Spleen (tissue), 11 donors: ENCODE measurements at regions not wholly inside any gene's neighbourhood (a gene's known extent, or its start where the extent isn't known, plus 50 kb on each side); places are given as distances from the start of the nearest gene placed in this dataset.

Experiments used
- DNase-seq: peaks from one replicate; pipeline ENCODE4 v3.0.0-alpha.2; 2020
- H3K27ac ChIP-seq, 8 donors: fragments of 200-600 bp; sonication (generic) in 7 of 8; 1 replicate in 4 of 8; 2 replicates in 4 of 8; pipeline versions ENCODE4 v1.5.0 to v1.8.0; 2016 to 2021; ENCODE audit warnings: inconsistent platforms in 4 of 8, mild to moderate bottlenecking in 4 of 8, moderate library complexity in 1 of 8
- H3K27me3 ChIP-seq, 7 donors: fragments of 200-600 bp; sonication (generic) in 6 of 7; replicated peaks in 1 of 7; 1 replicate in 4 of 7; 2 replicates in 3 of 7; pipeline versions ENCODE4 v1.5.0 to v1.8.0; 2016 to 2021; ENCODE audit warnings: inconsistent platforms in 3 of 7, mild to moderate bottlenecking in 1 of 7
- H3K36me3 ChIP-seq, 6 donors: fragments of 200-600 bp; sonication (generic) in 5 of 6; 1 replicate in 4 of 6; 2 replicates in 2 of 6; pipeline versions ENCODE4 v1.5.0 to v1.8.0; 2016 to 2021; ENCODE audit warnings: inconsistent platforms in 2 of 6
- H3K4me1 ChIP-seq, 6 donors: fragments of 200-600 bp; sonication (generic) in 5 of 6; 1 replicate in 3 of 6; 2 replicates in 3 of 6; pipeline versions ENCODE4 v1.5.0 to v1.8.0; 2016 to 2021; ENCODE audit warnings: inconsistent platforms in 3 of 6
- H3K4me3 ChIP-seq, 8 donors: fragments of 200-600 bp; sonication (generic) in 7 of 8; 1 replicate in 4 of 8; 2 replicates in 4 of 8; pipeline versions ENCODE4 v1.5.0 to v1.8.0; 2016 to 2021; ENCODE audit warnings: inconsistent platforms in 4 of 8, mild to moderate bottlenecking in 4 of 8, moderate library complexity in 2 of 8
- H3K9me3 ChIP-seq, 8 donors: fragments of 200-600 bp; sonication (generic) in 7 of 8; 1 replicate in 4 of 8; 2 replicates in 4 of 8; pipeline versions ENCODE4 v1.5.0 to v1.8.0; 2016 to 2021; ENCODE audit warnings: inconsistent platforms in 4 of 8
- POLR2A ChIP-seq, 3 donors: fragments of 450-650 bp; IDR thresholded peaks; one replicate each; pipeline ENCODE4 v1.5.1; 2017; ENCODE audit warnings: antibody characterized with exemption in 3 of 3, mild to moderate bottlenecking in 1 of 3
- POLR2AphosphoS5 ChIP-seq, 3 donors: sonication (generic); formaldehyde crosslinking; IDR thresholded peaks; one replicate each; pipeline ENCODE4 v1.5.1; 2017; ENCODE audit warnings: antibody characterized with exemption in 3 of 3
- WGBS, 5 donors: extraction: QIAGEN DNeasy Blood & Tissue Kit in 3 of 5; methylation state at CpG; one replicate each; pipeline versions ENCODE4 v1.1.5 to v1.1.7; 2013 to 2018; 5-methylcytosine and 5-hydroxymethylcytosine counted together
- intact Hi-C: fragments of 100-400 bp; cut with DNase I; formaldehyde crosslinking; loops from one replicate; pipeline ENCODE4 v1.15.0; 2023; ENCODE audit warnings: low total_unique reads
- TF ChIP-seq, protein P1 (sequence below), 11 experiments: fragments of 200-600 bp in 7 of 11; fragments of 450-650 bp in 4 of 11; sonication (generic) in 4 of 11; IDR thresholded peaks in 8 of 11; conservative IDR thresholded peaks in 3 of 11; 1 replicate in 7 of 11; 2 replicates in 4 of 11; pipeline versions ENCODE4 v1.4.0 to v1.8.0; 2016 to 2021; ENCODE audit warnings: antibody characterized with exemption in 11 of 11, inconsistent platforms in 4 of 11, mild to moderate bottlenecking in 1 of 11
- donor health status: healthy with polysubstance abuse.
- donor health status: DM: no; HTN: no; CAD: no; lungs with moderate emphysema.
- donor health status: DM: no; HTN: no; CAD: no.
- donor health status: Bipolar disorder and iron deficiency.
- donor health status: healthy.
- donor health status: DM: no; HTN: no; CAD: no.
- donor health status: DM: yes; HTN: yes; CAD: no.

DNA sequence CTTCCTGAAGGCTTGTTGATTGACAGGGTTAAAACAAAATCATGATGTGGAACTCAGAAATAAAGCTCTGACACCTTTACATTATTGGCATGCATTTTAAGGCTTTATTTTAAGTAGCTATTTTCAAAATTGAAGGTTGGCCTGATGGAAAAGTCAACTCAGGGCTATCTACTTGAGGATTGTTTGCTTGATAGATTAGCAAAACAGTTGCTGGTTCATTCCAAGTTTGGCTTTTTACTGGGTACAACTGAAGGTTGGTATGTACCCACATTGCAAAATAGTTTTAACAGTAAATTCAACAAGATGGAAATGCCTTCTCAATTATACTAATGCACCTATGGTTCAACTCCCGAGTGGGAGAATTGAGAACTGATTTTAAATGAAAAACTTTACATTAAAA, 161.8 kb upstream of the ELL2 start:
- intact Hi-C loops, result no loop called here
- TF ChIP-seq POLR2A (IDR thresholded peaks at IDR 0.05) (no peak), POLR2AphosphoS5 (IDR thresholded peaks at IDR 0.05) (no peak)
- TF ChIP-seq, protein P1, sequence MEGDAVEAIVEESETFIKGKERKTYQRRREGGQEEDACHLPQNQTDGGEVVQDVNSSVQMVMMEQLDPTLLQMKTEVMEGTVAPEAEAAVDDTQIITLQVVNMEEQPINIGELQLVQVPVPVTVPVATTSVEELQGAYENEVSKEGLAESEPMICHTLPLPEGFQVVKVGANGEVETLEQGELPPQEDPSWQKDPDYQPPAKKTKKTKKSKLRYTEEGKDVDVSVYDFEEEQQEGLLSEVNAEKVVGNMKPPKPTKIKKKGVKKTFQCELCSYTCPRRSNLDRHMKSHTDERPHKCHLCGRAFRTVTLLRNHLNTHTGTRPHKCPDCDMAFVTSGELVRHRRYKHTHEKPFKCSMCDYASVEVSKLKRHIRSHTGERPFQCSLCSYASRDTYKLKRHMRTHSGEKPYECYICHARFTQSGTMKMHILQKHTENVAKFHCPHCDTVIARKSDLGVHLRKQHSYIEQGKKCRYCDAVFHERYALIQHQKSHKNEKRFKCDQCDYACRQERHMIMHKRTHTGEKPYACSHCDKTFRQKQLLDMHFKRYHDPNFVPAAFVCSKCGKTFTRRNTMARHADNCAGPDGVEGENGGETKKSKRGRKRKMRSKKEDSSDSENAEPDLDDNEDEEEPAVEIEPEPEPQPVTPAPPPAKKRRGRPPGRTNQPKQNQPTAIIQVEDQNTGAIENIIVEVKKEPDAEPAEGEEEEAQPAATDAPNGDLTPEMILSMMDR (IDR thresholded peaks at IDR 0.05 in 8 of 11, conservative IDR thresholded peaks at IDR 0.05 in 3 of 11), result no peak
- H3K27ac ChIP-seq, result no peak overlapping the region
- no peaks in the 10 kb centered on the region for H3K4me1 ChIP-seq
- H3K9me3 ChIP-seq, result no peaks in the 10 kb centered on the region
- no peak for DNase-seq
- 85 to 93% (median 90%) methylated on average over 1 of the region's 1 CpG for WGBS, 5 donors
- H3K4me3 ChIP-seq, result no peak overlapping the region
- H3K36me3 ChIP-seq, result no peaks in the 10 kb centered on the region
- no peaks in the 10 kb centered on the region for H3K27me3 ChIP-seq

DNA sequence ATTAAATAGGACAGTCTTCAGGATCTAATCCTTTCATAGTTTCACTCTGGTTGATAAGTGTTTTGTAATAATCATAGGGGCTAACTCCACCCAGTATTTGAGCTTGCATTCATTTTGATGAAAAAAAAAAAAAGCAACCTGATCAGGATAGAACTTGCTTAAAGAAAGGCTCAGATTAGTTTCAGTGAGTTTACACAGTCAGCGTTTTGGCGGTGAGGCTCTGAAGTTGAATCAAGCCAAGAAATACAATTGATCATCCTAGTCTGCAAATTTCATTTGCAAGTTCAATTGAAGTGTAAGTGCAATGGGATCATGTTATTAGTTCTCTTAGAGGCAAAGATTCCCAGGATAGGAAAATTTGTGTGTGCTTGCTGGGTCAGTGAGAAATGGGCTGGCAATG, 159.7 kb upstream of the ELL2 start:
- Histone ChIP-seq H3K27ac (no peak overlapping the region), H3K4me3 (no peak overlapping the region), H3K9me3 (no peaks in the 10 kb centered on the region), H3K4me1 (no peaks in the 10 kb centered on the region), H3K36me3 (no peaks in the 10 kb centered on the region), H3K27me3 (no peaks in the 10 kb centered on the region)
- DNase-seq, result no peak
- WGBS, 5 donors, result 95 to 100% (median 98%) methylated on average over 2 of the region's 2 CpGs
- intact Hi-C loops, result no loop called here
- TF ChIP-seq, protein P1 (IDR thresholded peaks at IDR 0.05 in 8 of 11, conservative IDR thresholded peaks at IDR 0.05 in 3 of 11), result no peak
- TF ChIP-seq POLR2AphosphoS5 (IDR thresholded peaks at IDR 0.05), result no peak

DNA sequence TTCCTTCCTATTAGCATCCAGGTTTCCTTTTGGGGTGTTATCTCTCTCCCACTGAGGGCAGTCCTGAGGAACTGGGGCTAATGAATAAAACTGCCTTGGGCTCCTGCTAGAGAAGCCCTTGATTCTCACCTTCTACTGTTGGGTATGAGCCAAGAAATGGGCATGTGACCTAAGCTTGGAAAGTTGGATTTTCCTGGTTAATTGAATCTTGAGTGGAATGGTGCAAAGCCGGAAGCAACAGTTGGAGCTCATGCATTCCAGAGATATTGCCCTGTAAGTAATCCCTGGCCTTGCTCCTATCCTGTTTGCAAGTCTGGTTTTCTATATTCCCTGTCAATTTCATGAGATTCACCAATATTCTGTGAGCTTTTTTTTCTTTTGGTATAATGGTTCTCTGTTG, 158.5 kb upstream of the ELL2 start:
- WGBS, 5 donors, result 70 to 94% (median 79%) methylated on average over 1 of the region's 1 CpG
- intact Hi-C loops, result no loop called here
- H3K27me3 ChIP-seq, result no peaks in the 10 kb centered on the region
- no peak for DNase-seq
- H3K4me1 ChIP-seq, result no peaks in the 10 kb centered on the region
- TF ChIP-seq, protein P1 (IDR thresholded peaks at IDR 0.05 in 8 of 11, conservative IDR thresholded peaks at IDR 0.05 in 3 of 11), result no peak
- TF ChIP-seq POLR2AphosphoS5 (IDR thresholded peaks at IDR 0.05), result no peak
- no peak for TF ChIP-seq POLR2A (IDR thresholded peaks at IDR 0.05)
- H3K36me3 ChIP-seq, result no peaks in the 10 kb centered on the region
- H3K9me3 ChIP-seq, result no peaks in the 10 kb centered on the region
- no peak overlapping the region for H3K4me3 ChIP-seq
- H3K27ac ChIP-seq, result no peak overlapping the region

DNA sequence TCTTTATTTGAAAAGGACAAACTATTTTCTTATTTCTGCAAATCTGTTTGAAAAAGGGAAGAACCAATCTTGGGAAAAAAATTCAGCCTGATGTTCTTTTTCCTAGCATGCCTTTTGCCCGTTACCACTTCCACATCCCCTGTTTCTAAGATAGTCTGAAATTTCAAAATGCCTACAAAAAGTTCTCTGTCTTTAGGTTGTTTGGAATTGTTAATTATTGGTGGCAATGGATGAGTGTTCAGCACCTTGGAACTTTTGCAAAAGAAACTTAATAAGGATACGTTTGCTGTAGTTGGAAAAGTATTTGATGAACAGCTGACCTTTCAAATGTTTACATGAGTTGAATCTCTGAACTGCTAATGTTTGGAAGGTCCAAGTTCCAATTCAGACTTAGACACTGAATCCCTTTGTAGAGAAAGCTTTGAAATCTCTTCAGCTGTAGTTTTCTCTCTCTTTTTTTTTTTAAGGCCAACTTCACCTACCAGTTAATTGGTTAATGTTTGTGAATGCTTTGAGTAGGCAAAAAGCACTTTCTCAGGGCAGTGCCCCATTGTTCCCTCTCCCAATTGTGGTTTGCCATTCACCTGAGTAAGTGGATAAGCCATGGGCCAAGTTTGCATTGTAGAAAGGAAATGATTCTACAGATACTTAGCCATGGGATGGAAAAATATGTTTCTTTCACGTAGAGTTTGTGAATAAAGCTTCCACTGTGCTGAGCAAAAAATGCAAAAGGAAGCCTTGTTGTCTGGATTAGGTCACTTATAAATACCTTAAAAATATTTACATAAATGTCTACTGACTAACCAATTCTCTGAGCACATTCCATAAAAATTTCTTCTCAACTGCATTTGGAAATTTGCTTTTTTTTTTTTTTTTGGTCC, 156.4 kb upstream of the ELL2 start:
- no peaks in the 10 kb centered on the region for H3K4me1 ChIP-seq
- H3K36me3 ChIP-seq, result no peaks in the 10 kb centered on the region
- H3K27ac ChIP-seq, result peak overlapping the region in 1 of 8 donors; percentile 11
- H3K9me3 ChIP-seq, result no peaks in the 10 kb centered on the region
- TF ChIP-seq, protein P1 (IDR thresholded peaks at IDR 0.05 in 8 of 11, conservative IDR thresholded peaks at IDR 0.05 in 3 of 11), result no peak
- no peak for TF ChIP-seq POLR2A (IDR thresholded peaks at IDR 0.05)
- no peak for TF ChIP-seq POLR2AphosphoS5 (IDR thresholded peaks at IDR 0.05)
- intact Hi-C loops, result no loop called here
- no peak for DNase-seq
- H3K27me3 ChIP-seq, result no peaks in the 10 kb centered on the region
- 79 to 91% (median 85%) methylated on average over 3 of the region's 3 CpGs for WGBS, 5 donors
- no peak overlapping the region for H3K4me3 ChIP-seq
